GM18502 (cell line): ENCODE measurements at regions not wholly inside any gene's neighbourhood (a gene's known extent, or its start where the extent isn't known, plus 50 kb on each side); places are given as distances from the start of the nearest gene placed in this dataset.

ENCODE experiments used
- ATAC-seq: cut with Tn5 transposase; IDR thresholded peaks from one replicate; pipeline ENCODE4 v1.9.1; 2021; ENCODE audit warnings: mild to moderate bottlenecking; ENCODE audit not compliant: unreplicated experiment, poor library complexity

GRCh38 chr3:124582621-124583395 is 147.4 kb upstream of the UMPS start:
- no peak for ATAC-seq

- ATAC-seq: no peak
Measured at GRCh38 chr3:124584245-124584551, 146.1 kb upstream of the UMPS start.

- ATAC-seq: no peak
Measured at GRCh38 chr3:124584552-124585391, 145.5 kb upstream of the UMPS start.

- no peak for ATAC-seq
Measured at GRCh38 chr3:124586126-124587052, 143.9 kb upstream of the UMPS start.

GRCh38 chr3:124587053-124587408 is 143.2 kb upstream of the UMPS start:
- ATAC-seq: no peak

- no peak for ATAC-seq
Measured at GRCh38 chr3:124588036-124588435, 142.2 kb upstream of the UMPS start.

GRCh38 chr3:124588794-124589193 is 141.5 kb upstream of the UMPS start:
- no peak for ATAC-seq

- ATAC-seq: no peak
Measured at GRCh38 chr3:124591699-124592098, 138.6 kb upstream of the UMPS start.

GRCh38 chr3:124592658-124593441 is 137.4 kb upstream of the UMPS start:
- ATAC-seq: peak; percentile 70

GRCh38 chr3:124593442-124593829 is 136.8 kb upstream of the UMPS start:
- no peak for ATAC-seq

- no peak for ATAC-seq
Measured at GRCh38 chr3:124594581-124594980, 135.7 kb upstream of the UMPS start.

- ATAC-seq: no peak
Measured at GRCh38 chr3:124597273-124597672, 133.0 kb upstream of the UMPS start.

GRCh38 chr3:124597979-124598378 is 132.3 kb upstream of the UMPS start:
- no peak for ATAC-seq

GRCh38 chr3:124599147-124599765 is 131.0 kb upstream of the UMPS start:
- ATAC-seq: no peak

GRCh38 chr3:124599779-124600693 is 130.2 kb upstream of the UMPS start:
- ATAC-seq: no peak

GRCh38 chr3:124600765-124601164 is 129.5 kb upstream of the UMPS start:
- ATAC-seq: no peak

- ATAC-seq: no peak
Measured at GRCh38 chr3:124601190-124601589, 129.1 kb upstream of the UMPS start.

GRCh38 chr3:124602980-124603627 is 127.1 kb upstream of the UMPS start:
- no peak for ATAC-seq
